Activated T-cell treated with anti-CD3 and anti-CD28 coated beads, Interleukin-2, amount 50 U/mL, for 4 hours (primary cell): ENCODE measurements at regions not wholly inside any gene's neighbourhood (a gene's known extent, or its start where the extent isn't known, plus 50 kb on each side); places are given as distances from the start of the nearest gene placed in this dataset.

Experiments used
- ATAC-seq, 2 donors: fragments of 200-7000 bp; cut with Tn5 transposase; one replicate each; pipeline ENCODE4 v1.10.0; 2021
- DNase-seq: peaks from one replicate; pipeline ENCODE4 v3.0.0-alpha.2; 2020
- H3K27me3 Mint-ChIP-seq: one replicate; pipeline ENCODE4 v1.8.0; 2021; ENCODE audit warnings: low read depth, mixed read lengths
- H3K36me3 Mint-ChIP-seq: one replicate; pipeline ENCODE4 v1.8.0; 2022; ENCODE audit warnings: mixed read lengths; ENCODE audit not compliant: insufficient read depth
- H3K4me1 Mint-ChIP-seq: one replicate; pipeline ENCODE4 v1.8.0; 2021; ENCODE audit warnings: low read depth, mixed read lengths
- H3K4me3 Mint-ChIP-seq: one replicate; pipeline ENCODE4 v1.8.0; 2021; ENCODE audit warnings: mild to moderate bottlenecking, moderate library complexity, mixed read lengths
- H3K9me3 Mint-ChIP-seq: one replicate; pipeline ENCODE4 v1.8.0; 2021; ENCODE audit warnings: mixed read lengths

DNA sequence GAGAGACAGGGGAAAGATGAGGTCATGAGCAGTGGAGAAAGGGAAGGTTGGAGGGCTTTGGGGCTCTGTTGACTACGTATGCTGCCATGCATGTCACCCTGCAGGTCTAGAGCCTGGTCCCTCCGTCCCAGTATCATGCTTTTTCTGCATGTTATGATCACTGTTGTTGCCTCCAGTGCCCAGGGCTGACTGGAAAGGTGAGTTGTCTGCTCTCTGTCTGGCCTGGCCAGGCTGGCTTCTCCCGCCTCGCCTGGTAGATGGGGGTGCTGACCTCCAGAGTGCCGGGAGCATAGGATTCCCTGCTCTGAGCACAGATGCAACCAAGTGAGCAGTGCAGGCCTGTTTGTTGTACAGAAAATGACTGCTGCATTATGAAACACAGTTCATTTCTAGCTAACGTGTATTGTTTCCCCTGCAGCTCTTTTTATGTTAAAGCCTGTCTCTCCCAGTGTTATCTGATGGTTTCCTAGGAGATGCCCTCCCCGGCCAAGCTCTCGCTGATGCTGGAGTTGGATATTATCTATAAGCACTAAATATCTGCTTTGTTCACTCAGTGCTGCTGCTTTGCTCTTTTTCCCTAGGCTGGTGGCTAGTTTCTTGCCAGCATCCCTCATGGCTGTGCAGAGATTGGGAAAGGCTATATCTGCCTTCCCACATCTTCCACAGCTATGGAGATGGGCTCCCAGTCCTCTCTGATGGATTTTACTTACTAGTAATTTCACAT lies 158.2 kb downstream of the TDRD15 start:
- H3K4me3 Mint-ChIP-seq: no peak overlapping the region
- H3K27me3 Mint-ChIP-seq: no peaks in the 10 kb centered on the region
- no peaks in the 10 kb centered on the region for H3K36me3 Mint-ChIP-seq
- no peaks in the 10 kb centered on the region for H3K9me3 Mint-ChIP-seq
- no peaks in the 10 kb centered on the region for H3K4me1 Mint-ChIP-seq
- ATAC-seq: no peak
- DNase-seq: no peak

DNA sequence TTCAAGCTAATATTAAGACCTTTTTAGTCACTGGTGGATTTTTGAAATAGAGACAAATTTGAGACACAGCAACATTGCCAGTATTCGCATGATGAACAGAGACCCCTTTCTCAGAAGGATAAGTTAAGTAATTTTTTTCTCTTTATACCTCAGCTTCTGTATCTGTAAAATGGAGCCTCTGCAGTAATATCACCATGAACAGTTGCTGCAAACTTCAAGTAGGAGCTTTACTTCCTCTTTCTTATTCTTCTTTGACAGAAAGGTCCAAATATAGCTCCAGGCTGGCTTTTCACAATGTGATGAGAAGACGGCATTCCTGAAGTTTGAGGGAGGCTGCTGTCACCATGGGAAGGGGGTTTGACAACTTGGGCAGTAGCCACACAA lies 158.7 kb downstream of the TDRD15 start:
- H3K27me3 Mint-ChIP-seq: no peaks in the 10 kb centered on the region
- DNase-seq (no peak), ATAC-seq (no peak)
- H3K4me1 Mint-ChIP-seq: no peaks in the 10 kb centered on the region
- H3K4me3 Mint-ChIP-seq: no peak overlapping the region
- H3K9me3 Mint-ChIP-seq: no peaks in the 10 kb centered on the region
- no peaks in the 10 kb centered on the region for H3K36me3 Mint-ChIP-seq

DNA sequence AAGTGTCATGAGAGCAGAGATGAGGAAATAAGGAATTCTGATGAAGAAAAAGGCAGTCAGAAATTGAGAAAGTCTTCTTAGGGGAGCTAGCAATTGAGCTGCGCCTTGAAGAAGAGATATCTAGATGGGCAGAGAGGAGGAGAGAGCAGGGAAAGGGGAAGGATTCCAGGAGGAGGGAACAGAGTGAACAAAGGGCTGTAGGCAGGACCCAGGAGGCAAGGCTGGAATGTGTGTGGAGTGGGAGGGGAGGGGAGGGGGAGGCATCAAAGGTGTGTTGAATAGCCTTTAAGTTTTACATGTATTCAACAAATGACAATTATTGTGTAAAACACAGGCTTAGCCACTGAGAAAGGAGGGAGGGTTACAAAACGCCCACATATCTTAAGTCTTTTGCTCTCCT lies 164.5 kb downstream of the TDRD15 start:
- DNase-seq (no peak), ATAC-seq (no peak)
- no peaks in the 10 kb centered on the region for H3K27me3 Mint-ChIP-seq
- no peaks in the 10 kb centered on the region for H3K4me1 Mint-ChIP-seq
- H3K4me3 Mint-ChIP-seq: no peak overlapping the region
- no peaks in the 10 kb centered on the region for H3K9me3 Mint-ChIP-seq
- no peaks in the 10 kb centered on the region for H3K36me3 Mint-ChIP-seq

DNA sequence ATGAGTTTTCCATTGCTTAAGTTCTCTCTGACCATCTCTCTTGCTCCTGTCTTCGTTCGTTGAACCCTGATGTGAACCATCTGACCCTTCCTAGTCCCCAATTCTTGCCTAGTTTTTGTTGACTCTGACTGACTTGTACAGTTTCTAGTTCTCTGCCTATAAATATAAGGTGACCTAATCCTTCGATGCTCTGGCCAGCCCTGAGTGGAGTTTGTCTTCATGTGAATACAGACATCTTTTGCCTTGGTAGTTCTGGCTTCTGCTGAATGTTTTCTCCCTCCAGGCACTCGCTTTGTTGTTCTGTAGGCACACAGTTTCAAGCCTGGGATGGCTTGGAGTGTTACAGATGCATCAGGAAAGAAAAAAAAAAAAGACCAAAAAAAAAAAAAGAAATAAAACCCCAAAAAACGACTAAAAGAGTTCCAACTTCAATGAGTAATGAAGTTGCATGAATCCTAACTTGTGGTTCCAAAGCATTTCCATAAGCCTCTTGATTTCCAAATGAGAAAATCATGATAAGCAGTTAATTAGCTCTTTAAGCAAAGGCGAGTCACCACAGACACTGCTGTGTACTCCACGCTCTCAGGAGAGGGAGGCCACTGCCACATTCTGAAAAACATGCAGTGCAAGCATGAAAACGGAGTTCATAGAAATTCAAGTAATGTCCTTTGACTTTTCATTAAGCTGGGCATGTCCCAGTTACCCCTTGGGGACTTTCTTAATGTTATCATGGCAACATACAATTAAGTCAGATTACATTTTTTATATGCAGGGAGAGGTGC lies 165.2 kb downstream of the TDRD15 start:
- no peaks in the 10 kb centered on the region for H3K9me3 Mint-ChIP-seq
- ATAC-seq (no peak), DNase-seq (no peak)
- no peaks in the 10 kb centered on the region for H3K27me3 Mint-ChIP-seq
- no peaks in the 10 kb centered on the region for H3K4me1 Mint-ChIP-seq
- no peaks in the 10 kb centered on the region for H3K36me3 Mint-ChIP-seq
- H3K4me3 Mint-ChIP-seq: no peak overlapping the region

DNA sequence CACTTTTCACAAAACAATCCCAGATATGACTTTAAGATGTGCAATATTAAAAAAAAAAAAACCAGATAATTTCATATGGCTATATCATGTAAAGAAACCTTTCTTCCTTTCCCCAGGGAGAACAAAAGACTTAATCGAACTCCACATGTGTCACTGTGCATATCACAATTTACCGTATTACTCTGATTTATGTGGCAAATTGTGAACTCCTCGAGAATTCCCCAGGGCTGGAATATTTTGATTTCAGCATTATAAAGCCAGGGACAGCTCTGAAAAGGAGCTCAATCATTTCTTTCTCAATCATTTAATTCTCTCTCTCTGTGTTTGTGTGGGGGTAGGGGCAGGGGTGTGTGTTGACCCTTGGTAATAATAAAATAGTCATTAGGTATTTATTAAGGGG lies 165.8 kb downstream of the TDRD15 start:
- no peak overlapping the region for H3K4me3 Mint-ChIP-seq
- no peaks in the 10 kb centered on the region for H3K9me3 Mint-ChIP-seq
- no peaks in the 10 kb centered on the region for H3K4me1 Mint-ChIP-seq
- DNase-seq (no peak), ATAC-seq (peak in 1 of 2 donors; percentile 27)
- no peaks in the 10 kb centered on the region for H3K36me3 Mint-ChIP-seq
- H3K27me3 Mint-ChIP-seq: no peaks in the 10 kb centered on the region

DNA sequence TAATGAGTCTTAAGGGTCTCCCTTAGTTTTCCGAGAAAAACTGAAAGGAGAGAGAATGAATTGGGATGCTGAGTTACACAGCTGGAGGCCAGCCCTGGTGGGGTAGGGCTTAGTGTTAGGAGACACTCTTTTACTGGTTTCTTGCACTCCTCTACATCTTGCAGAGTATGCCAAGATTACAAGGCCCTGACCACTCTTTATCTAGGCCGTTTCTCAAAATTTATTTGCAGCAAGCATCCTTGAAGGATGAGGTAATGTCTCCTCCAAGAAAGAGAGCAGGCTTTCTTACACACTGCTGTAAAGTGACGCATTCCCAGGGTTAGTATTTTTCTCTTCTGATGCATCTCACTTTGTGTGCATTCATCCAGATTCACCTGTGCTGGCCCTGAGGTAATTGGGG lies 166.2 kb downstream of the TDRD15 start:
- no peak for DNase-seq
- no peak overlapping the region for H3K4me3 Mint-ChIP-seq
- no peaks in the 10 kb centered on the region for H3K36me3 Mint-ChIP-seq
- H3K27me3 Mint-ChIP-seq: no peaks in the 10 kb centered on the region
- H3K4me1 Mint-ChIP-seq: no peaks in the 10 kb centered on the region
- peak in 1 of 2 donors; percentile 23 for ATAC-seq
- H3K9me3 Mint-ChIP-seq: no peaks in the 10 kb centered on the region

DNA sequence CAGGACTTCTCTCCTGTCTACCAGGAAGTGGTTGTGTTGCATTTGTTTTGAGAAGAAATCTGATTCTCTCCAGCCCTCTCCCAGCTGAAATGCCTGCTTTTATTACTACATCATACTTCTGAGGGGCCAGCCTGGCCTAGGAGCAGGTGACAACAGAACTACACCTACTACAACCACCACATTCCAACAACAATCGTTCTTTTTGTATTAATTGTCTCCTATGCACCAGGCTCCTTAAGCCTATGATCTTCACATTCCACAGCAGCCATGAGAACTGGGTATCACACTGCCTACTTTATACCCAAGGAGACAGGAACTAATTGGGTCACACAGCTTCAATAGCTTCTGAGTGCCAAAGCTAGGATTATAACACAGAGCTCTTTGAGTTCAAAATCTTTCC lies 167.7 kb downstream of the TDRD15 start:
- DNase-seq (no peak), ATAC-seq (no peak)
- Mint-ChIP-seq H3K4me1 (no peaks in the 10 kb centered on the region), H3K4me3 (no peak overlapping the region), H3K36me3 (no peaks in the 10 kb centered on the region), H3K27me3 (no peaks in the 10 kb centered on the region), H3K9me3 (no peaks in the 10 kb centered on the region)

DNA sequence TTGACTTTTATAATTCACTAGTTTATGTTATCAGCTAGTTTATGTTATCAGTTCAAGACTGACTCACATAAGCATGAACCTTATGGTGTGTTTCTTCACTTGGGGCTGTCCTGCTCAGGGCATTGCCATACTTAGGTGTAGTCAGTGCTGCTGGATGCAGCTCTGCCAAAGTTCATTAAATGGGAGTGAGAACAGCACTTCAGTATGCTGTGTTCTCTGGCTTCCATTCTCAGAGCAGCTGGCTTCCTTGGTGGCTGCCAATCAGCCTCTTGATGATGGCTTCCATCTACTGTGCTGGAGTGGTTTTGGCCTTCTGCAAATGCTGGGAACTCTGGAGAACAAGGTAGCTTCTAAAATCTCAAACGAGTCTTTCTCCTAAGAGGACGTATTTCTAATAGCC lies 170.7 kb downstream of the TDRD15 start:
- ATAC-seq (no peak), DNase-seq (no peak)
- no peak overlapping the region for H3K4me3 Mint-ChIP-seq
- H3K4me1 Mint-ChIP-seq: no peaks in the 10 kb centered on the region
- no peaks in the 10 kb centered on the region for H3K27me3 Mint-ChIP-seq
- H3K9me3 Mint-ChIP-seq: no peaks in the 10 kb centered on the region
- H3K36me3 Mint-ChIP-seq: no peaks in the 10 kb centered on the region

DNA sequence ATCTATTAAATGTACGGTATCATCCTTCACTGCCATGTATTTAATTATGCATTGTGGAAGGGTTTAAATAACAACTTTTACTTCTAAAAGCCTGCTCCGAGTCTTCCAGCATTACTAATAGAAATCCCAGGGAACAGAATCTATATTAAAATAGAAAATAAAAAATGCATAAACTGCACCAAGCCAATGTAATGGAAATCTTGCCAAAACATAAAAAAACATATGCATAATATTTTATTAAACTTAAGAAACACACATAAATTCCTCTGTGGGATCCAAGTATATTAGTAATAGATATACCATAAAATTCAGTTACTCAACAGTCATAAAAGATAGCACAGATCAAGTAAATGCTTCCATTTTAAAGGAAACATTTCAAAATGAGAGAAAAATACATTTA lies 175.6 kb downstream of the TDRD15 start:
- ATAC-seq (no peak), DNase-seq (no peak)
- Mint-ChIP-seq H3K4me3 (no peak overlapping the region), H3K9me3 (no peaks in the 10 kb centered on the region), H3K4me1 (no peaks in the 10 kb centered on the region), H3K36me3 (no peaks in the 10 kb centered on the region), H3K27me3 (no peaks in the 10 kb centered on the region)

DNA sequence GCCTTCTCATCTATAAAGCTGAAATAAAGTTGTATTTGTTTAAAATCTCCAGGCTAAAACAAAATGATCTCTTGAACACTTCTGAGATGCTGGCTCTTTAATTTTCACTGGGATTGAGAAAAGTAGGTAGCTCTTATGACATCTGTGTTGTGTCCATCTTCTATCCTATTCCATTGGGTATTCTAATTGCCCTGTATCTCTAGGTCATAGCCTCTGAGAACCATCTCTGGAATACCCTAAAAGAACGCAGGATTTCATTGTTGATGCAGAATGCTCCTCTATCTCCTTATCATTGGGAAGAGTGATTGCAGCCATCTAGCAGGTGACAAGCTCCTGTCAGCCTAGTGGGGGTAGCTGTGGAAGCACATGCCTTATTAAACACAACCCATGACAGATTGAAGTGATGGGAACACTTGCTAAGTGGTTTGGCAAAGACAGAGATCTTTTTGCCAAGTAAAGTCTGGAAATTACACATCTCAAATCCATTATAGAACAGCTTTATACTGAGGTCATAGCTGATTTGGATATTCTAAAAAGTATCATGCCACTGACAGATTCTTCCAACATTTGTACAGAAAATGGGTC lies 178.2 kb downstream of the TDRD15 start:
- ATAC-seq (no peak), DNase-seq (no peak)
- H3K27me3 Mint-ChIP-seq: no peaks in the 10 kb centered on the region
- H3K4me3 Mint-ChIP-seq: no peak overlapping the region
- H3K4me1 Mint-ChIP-seq: no peaks in the 10 kb centered on the region
- H3K36me3 Mint-ChIP-seq: no peaks in the 10 kb centered on the region
- no peaks in the 10 kb centered on the region for H3K9me3 Mint-ChIP-seq

DNA sequence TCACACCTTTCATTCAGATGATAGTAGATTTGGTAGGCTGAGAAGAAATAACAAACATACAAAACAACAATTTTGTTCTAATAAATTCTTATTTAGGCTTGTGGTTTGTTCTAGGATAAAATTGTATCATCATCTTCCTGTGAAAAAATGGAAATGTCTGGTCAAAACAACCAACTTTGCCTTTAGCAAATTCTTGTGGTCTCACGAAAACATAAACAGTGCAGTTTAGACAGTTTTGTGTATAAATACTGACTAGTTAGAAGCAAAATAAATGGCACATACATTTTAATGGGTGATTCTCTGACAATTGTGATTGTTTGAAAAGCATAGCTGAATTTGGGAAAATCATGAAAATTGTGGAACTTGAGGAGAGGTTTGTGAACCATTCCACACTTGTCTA lies 180.1 kb downstream of the TDRD15 start:
- no peak for ATAC-seq
- H3K36me3 Mint-ChIP-seq: no peaks in the 10 kb centered on the region
- no peak for DNase-seq
- no peaks in the 10 kb centered on the region for H3K4me1 Mint-ChIP-seq
- H3K27me3 Mint-ChIP-seq: no peaks in the 10 kb centered on the region
- H3K4me3 Mint-ChIP-seq: no peak overlapping the region
- no peaks in the 10 kb centered on the region for H3K9me3 Mint-ChIP-seq

DNA sequence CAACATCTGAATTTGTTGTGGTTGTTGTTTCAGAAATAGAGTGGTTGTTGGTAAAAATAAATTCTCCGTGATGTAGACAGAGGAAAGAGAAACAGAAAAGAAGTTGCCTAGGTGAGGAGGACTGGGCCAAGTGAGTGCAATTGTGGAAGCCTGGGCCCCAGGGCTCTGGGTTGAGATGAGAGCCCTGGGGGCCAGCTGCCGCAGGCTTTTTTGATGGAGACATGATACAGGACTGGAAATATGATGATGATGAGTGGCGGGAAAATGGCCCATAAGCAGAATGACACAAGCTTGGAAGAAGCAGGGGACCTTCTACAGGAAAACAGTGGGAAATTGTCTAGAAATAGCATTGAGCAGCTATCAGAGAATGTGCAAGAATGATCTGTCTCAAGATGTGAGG lies 181.8 kb downstream of the TDRD15 start:
- H3K36me3 Mint-ChIP-seq: no peaks in the 10 kb centered on the region
- DNase-seq: no peak

DNA sequence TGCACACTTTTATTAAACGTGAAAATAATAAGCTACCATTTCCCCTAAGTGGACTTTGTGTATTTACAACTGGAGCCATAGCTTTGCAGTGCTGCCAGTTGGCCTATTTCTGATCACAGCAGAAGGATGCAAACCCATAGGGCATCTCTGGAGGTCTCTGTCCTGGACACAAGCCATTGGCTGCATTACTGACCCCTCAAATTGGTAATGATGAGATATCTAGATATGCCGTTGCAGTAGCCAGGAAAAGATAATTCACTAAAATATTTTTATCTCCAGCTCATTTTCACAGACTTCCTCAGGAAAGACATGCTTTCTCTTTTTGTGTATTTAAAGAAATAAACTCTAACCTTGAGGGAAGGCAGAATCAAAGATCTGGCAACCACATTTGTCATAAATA lies 182.5 kb downstream of the TDRD15 start:
- Mint-ChIP-seq H3K4me3 (no peak overlapping the region), H3K27me3 (no peaks in the 10 kb centered on the region), H3K9me3 (no peaks in the 10 kb centered on the region), H3K36me3 (no peaks in the 10 kb centered on the region), H3K4me1 (no peaks in the 10 kb centered on the region)
- no peak for DNase-seq
- ATAC-seq: no peak

More for the DNA sequence above, 181.8 kb downstream of the TDRD15 start:
- no peak for ATAC-seq
- Mint-ChIP-seq H3K4me1 (no peaks in the 10 kb centered on the region), H3K27me3 (no peaks in the 10 kb centered on the region), H3K9me3 (no peaks in the 10 kb centered on the region), H3K4me3 (no peak overlapping the region)

DNA sequence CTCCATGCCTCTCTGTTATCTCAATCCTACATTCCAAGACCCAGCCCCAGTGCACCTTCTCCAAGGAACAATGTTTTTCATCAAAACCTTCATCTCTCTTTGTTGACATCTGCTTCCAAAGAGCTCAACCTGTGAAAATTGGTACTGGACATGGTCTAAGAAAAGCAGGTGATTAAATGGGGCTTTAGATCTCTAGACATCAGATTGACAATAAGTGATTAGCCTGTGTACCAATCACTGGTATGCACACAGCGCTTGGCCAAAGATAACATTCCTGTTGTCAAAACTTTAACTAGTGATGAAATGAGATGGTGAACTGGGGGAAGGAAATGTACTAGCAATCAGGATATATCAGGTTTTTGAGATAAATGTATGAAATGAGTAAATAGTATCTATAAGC lies 183.3 kb downstream of the TDRD15 start:
- DNase-seq: no peak
- Mint-ChIP-seq H3K9me3 (no peaks in the 10 kb centered on the region), H3K4me1 (no peaks in the 10 kb centered on the region), H3K27me3 (no peaks in the 10 kb centered on the region), H3K4me3 (no peak overlapping the region), H3K36me3 (no peaks in the 10 kb centered on the region)
- ATAC-seq: no peak

DNA sequence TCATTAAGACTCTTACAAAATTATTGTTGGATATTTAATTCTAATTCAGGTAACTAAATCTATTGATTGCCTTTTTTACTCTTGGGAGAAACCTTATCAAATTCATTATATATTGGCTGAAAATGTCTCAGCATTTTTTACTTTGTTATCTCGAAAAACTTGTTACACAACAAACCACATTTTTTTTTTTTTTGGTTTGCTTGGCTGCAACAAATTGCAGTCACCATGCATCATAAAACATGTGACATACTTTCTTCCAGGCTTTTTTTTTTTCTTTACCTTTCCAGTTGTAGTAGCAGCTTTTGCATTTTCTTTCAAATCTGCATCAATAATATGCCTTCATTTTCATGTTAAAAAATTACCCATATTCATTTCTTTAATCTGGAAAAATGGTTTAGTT lies 186.7 kb downstream of the TDRD15 start:
- no peak for ATAC-seq
- no peak overlapping the region for H3K4me3 Mint-ChIP-seq
- H3K4me1 Mint-ChIP-seq: no peaks in the 10 kb centered on the region
- H3K27me3 Mint-ChIP-seq: no peaks in the 10 kb centered on the region
- no peaks in the 10 kb centered on the region for H3K36me3 Mint-ChIP-seq
- H3K9me3 Mint-ChIP-seq: no peaks in the 10 kb centered on the region
- no peak for DNase-seq
